ENCODE measurements at regions not wholly inside any gene's neighbourhood (a gene's known extent, or its start where the extent isn't known, plus 50 kb on each side); places are given as distances from the start of the nearest gene placed in this dataset.

- Mint-ChIP-seq H3K36me3 (ENCODE audit: low read depth, unreplicated experiment) (no peaks in the 10 kb centered on the region), H3K9me3 (ENCODE audit: unreplicated experiment) (no peaks in the 10 kb centered on the region), H3K27me3 (ENCODE audit: unreplicated experiment) (no peaks in the 10 kb centered on the region), H3K27ac (ENCODE audit: unreplicated experiment) (no peak overlapping the region), H3K4me3 (ENCODE audit: unreplicated experiment) (no peak overlapping the region), H3K4me1 (ENCODE audit: unreplicated experiment) (no peaks in the 10 kb centered on the region)
- no peak for DNase-seq (ENCODE audit: low spot score)
- no peak for TF ChIP-seq CTCF (IDR thresholded peaks at IDR 0.05; ENCODE audit: unreplicated experiment)
Observed at GRCh38 chr5:107012371-107012770, 658.4 kb downstream of the EFNA5 start.

GRCh38 chr5:107011605-107012004 is 659.1 kb downstream of the EFNA5 start:
- Mint-ChIP-seq H3K27me3 (ENCODE audit: unreplicated experiment) (no peaks in the 10 kb centered on the region), H3K36me3 (ENCODE audit: low read depth, unreplicated experiment) (no peaks in the 10 kb centered on the region), H3K27ac (ENCODE audit: unreplicated experiment) (no peak overlapping the region), H3K9me3 (ENCODE audit: unreplicated experiment) (no peaks in the 10 kb centered on the region), H3K4me3 (ENCODE audit: unreplicated experiment) (no peak overlapping the region), H3K4me1 (ENCODE audit: unreplicated experiment) (no peaks in the 10 kb centered on the region)
- no peak for DNase-seq (ENCODE audit: low spot score)
- no peak for TF ChIP-seq CTCF (IDR thresholded peaks at IDR 0.05; ENCODE audit: unreplicated experiment)

GRCh38 chr5:107010060-107010459 is 660.7 kb downstream of the EFNA5 start:
- H3K4me1 Mint-ChIP-seq (ENCODE audit: unreplicated experiment): no peaks in the 10 kb centered on the region
- no peak overlapping the region for H3K27ac Mint-ChIP-seq (ENCODE audit: unreplicated experiment)
- DNase-seq (ENCODE audit: low spot score): no peak
- no peaks in the 10 kb centered on the region for H3K36me3 Mint-ChIP-seq (ENCODE audit: low read depth, unreplicated experiment)
- H3K4me3 Mint-ChIP-seq (ENCODE audit: unreplicated experiment): no peak overlapping the region
- H3K9me3 Mint-ChIP-seq (ENCODE audit: unreplicated experiment): no peaks in the 10 kb centered on the region
- no peak for TF ChIP-seq CTCF (IDR thresholded peaks at IDR 0.05; ENCODE audit: unreplicated experiment)
- H3K27me3 Mint-ChIP-seq (ENCODE audit: unreplicated experiment): no peaks in the 10 kb centered on the region

- Mint-ChIP-seq H3K4me1 (ENCODE audit: unreplicated experiment) (no peaks in the 10 kb centered on the region), H3K36me3 (ENCODE audit: low read depth, unreplicated experiment) (no peaks in the 10 kb centered on the region), H3K4me3 (ENCODE audit: unreplicated experiment) (no peak overlapping the region), H3K27me3 (ENCODE audit: unreplicated experiment) (no peaks in the 10 kb centered on the region), H3K9me3 (ENCODE audit: unreplicated experiment) (no peaks in the 10 kb centered on the region), H3K27ac (ENCODE audit: unreplicated experiment) (no peak overlapping the region)
- DNase-seq (ENCODE audit: low spot score): no peak
- no peak for TF ChIP-seq CTCF (IDR thresholded peaks at IDR 0.05; ENCODE audit: unreplicated experiment)
Observed at GRCh38 chr5:107005653-107006052, 665.1 kb downstream of the EFNA5 start.

GRCh38 chr5:107005161-107005560 is 665.6 kb downstream of the EFNA5 start:
- Mint-ChIP-seq H3K36me3 (ENCODE audit: low read depth, unreplicated experiment) (no peaks in the 10 kb centered on the region), H3K9me3 (ENCODE audit: unreplicated experiment) (no peaks in the 10 kb centered on the region), H3K27ac (ENCODE audit: unreplicated experiment) (no peak overlapping the region), H3K4me3 (ENCODE audit: unreplicated experiment) (no peak overlapping the region), H3K27me3 (ENCODE audit: unreplicated experiment) (no peaks in the 10 kb centered on the region), H3K4me1 (ENCODE audit: unreplicated experiment) (no peaks in the 10 kb centered on the region)
- no peak for TF ChIP-seq CTCF (IDR thresholded peaks at IDR 0.05; ENCODE audit: unreplicated experiment)
- DNase-seq (ENCODE audit: low spot score): no peak

All from endothelial cell (in vitro differentiated cells).